K562 (cell line): ENCODE measurements at regions not wholly inside any gene's neighbourhood (a gene's known extent, or its start where the extent isn't known, plus 50 kb on each side); places are given as distances from the start of the nearest gene placed in this dataset.

Experiments
- ATAC-seq: fragments of 200-7000 bp; cut with Tn5 transposase; 3 replicates; pipeline ENCODE4 v1.9.1; 2020; ENCODE audit warnings: moderate library complexity
- BruUV-seq: library from RNA; stranded (reverse); fragments of 400-500 nt; replicated peaks from 2 replicates; lab custom pipeline; 2021; lab: Mats Ljungman, UMichigan
- CTCF ChIA-PET: fragments of 300-600 bp; formaldehyde crosslinking; extraction: SDS; loops from one replicate; lab custom pipeline; 2021; ENCODE audit warnings: low intra/inter-chr PET ratio; lab: Yijun Ruan, JAX
- POLR2A ChIA-PET: fragments of 300-600, 350-650 bp; sonication (Branson Sonifier 250); formaldehyde crosslinking; extraction: SDS; loops from one replicate; lab custom pipeline; 2021; ENCODE audit warnings: antibody characterized with exemption, inconsistent platforms; lab: Yijun Ruan, JAX
- DNase-seq, 4 experiments: peaks; one replicate each; pipeline versions ENCODE4 v3.0.0 to v3.0.0-alpha.2; 2011 to 2018; ENCODE audit warnings: low spot score in 3 of 4, mixed read lengths in 3 of 4; ENCODE audit errors: extremely low read depth in 1 of 4
- FAIRE-seq: peaks from 2 replicates; lab custom pipeline; 2011; peaks lifted over from hg19 to GRCh38; lab: Jason Lieb, UNC
- H2AFZ ChIP-seq: 2 replicates; pipeline ENCODE4 v1.6.0; 2011; ENCODE audit warnings: low read depth, low read length, control low read depth, inconsistent platforms
- H3K27ac ChIP-seq: fragments of 200-600 bp; 3 replicates; pipeline ENCODE4 v1.8.0; 2011; ENCODE audit warnings: low read depth, mild to moderate bottlenecking, control low read depth, inconsistent platforms, low read length, moderate library complexity, mixed read lengths; ENCODE audit errors: extremely low read depth
- H3K27me3 ChIP-seq, 2 experiments: fragments of 300-600 bp in 1 of 2; 2 replicates in 1 of 2; 3 replicates in 1 of 2; pipeline versions ENCODE4 v1.6.0 to v1.8.0; 2011; ENCODE audit warnings: inconsistent platforms in 2 of 2, low read length in 2 of 2, mild to moderate bottlenecking in 1 of 2, mixed read lengths in 1 of 2, moderate library complexity in 1 of 2; ENCODE audit not compliant: control insufficient read depth in 2 of 2, insufficient read depth in 2 of 2
- H3K36me3 ChIP-seq: fragments of 300-600 bp; 3 replicates; pipeline ENCODE4 v1.8.0; 2011; ENCODE audit warnings: mild to moderate bottlenecking, low read length, inconsistent platforms; ENCODE audit not compliant: control insufficient read depth, insufficient read depth
- H3K4me1 ChIP-seq, 2 experiments: fragments of 200-600 bp in 1 of 2; replicated peaks in 1 of 2; 2 replicates in 1 of 2; 3 replicates in 1 of 2; pipeline versions ENCODE4 v1.5.1 to v1.8.0; 2011; ENCODE audit warnings: inconsistent platforms in 2 of 2, low read length in 2 of 2, mild to moderate bottlenecking in 1 of 2, mixed read lengths in 1 of 2, moderate library complexity in 1 of 2; ENCODE audit not compliant: control insufficient read depth in 2 of 2, insufficient read depth in 2 of 2
- H3K4me2 ChIP-seq: 2 replicates; pipeline ENCODE4 v1.6.1; 2011; ENCODE audit warnings: low read length, control low read depth, inconsistent platforms, mixed read lengths; ENCODE audit not compliant: insufficient read depth
- H3K4me3 ChIP-seq: fragments of 200-600 bp; sonication (generic), shearing (Covaris generic); 2 replicates; pipeline ENCODE4 v1.5.1; 2016; ENCODE audit warnings: control low read depth, inconsistent platforms
- H3K79me2 ChIP-seq: fragments of 200-600 bp; 3 replicates; pipeline ENCODE4 v1.8.0; 2011; ENCODE audit warnings: low read length, inconsistent platforms; ENCODE audit not compliant: control insufficient read depth, insufficient read depth
- H3K9ac ChIP-seq, 2 experiments: 2 replicates each; pipeline versions ENCODE4 v1.6.0 to v1.6.1; 2011; ENCODE audit warnings: low read depth in 2 of 2, low read length in 2 of 2, control low read depth in 1 of 2, inconsistent platforms in 1 of 2, mild to moderate bottlenecking in 1 of 2, mixed read lengths in 1 of 2; ENCODE audit not compliant: insufficient read depth in 1 of 2
- H3K9me1 ChIP-seq: one replicate; pipeline ENCODE4 v1.6.0; 2011; ENCODE audit warnings: inconsistent platforms, mild to moderate bottlenecking, low read length, moderate library complexity; ENCODE audit not compliant: control insufficient read depth, insufficient read depth
- H3K9me3 ChIP-seq: replicated peaks from 2 replicates; pipeline ENCODE4 v1.5.1; 2011; ENCODE audit warnings: low read depth, low read length, inconsistent platforms; ENCODE audit not compliant: control insufficient read depth, insufficient read depth
- H4K20me1 ChIP-seq: replicated peaks from 2 replicates; pipeline ENCODE4 v1.6.1; 2011; ENCODE audit warnings: low read length, inconsistent platforms, mixed read lengths; ENCODE audit not compliant: control insufficient read depth, insufficient read depth
- DDX20 ChIP-seq: fragments of 450-650 bp; IDR thresholded peaks from 2 replicates; pipeline ENCODE4 v1.6.1; 2016; ENCODE audit warnings: missing genetic modification characterization, low read depth, mild to moderate bottlenecking, missing compliant biosample characterization, moderate library complexity
- HCFC1 ChIP-seq: IDR thresholded peaks from 2 replicates; pipeline ENCODE4 v1.6.1; 2012; ENCODE audit warnings: low read depth, low read length, improper control_type of control experiment
- NCOA1 ChIP-seq: fragments of 450-650 bp; IDR thresholded peaks from 2 replicates; pipeline ENCODE4 v1.6.1; 2016; ENCODE audit warnings: low read depth
- ZBED1 ChIP-seq: IDR thresholded peaks from 2 replicates; pipeline ENCODE4 v1.6.1; 2014
- ZC3H11A ChIP-seq: IDR thresholded peaks from 2 replicates; pipeline ENCODE4 v1.6.1; 2012; ENCODE audit warnings: low read depth, low read length, improper control_type of control experiment
- ZEB2 ChIP-seq: fragments of 450-650 bp; IDR thresholded peaks from 2 replicates; pipeline ENCODE4 v1.6.1; 2016
- ZNF780A ChIP-seq: fragments of 250-450 bp; sonication (Bioruptor Pico); IDR thresholded peaks from 2 replicates; pipeline ENCODE4 v1.5.0; 2021; ENCODE audit warnings: mild to moderate bottlenecking
- in situ Hi-C: fragments of 300-500 bp; cut with MboI; formaldehyde crosslinking; loops from 4 replicates; pipeline ENCODE4 v1.15.0; 2018; ENCODE audit warnings: inconsistent platforms, mixed read lengths
- intact Hi-C: fragments of 100-400 bp; cut with micrococcal nuclease; formaldehyde crosslinking; loops from 2 replicates; pipeline ENCODE4 v1.14.2; 2022
- TF ChIP-seq, protein P1 (sequence below), 2 experiments: IDR thresholded peaks; 2 replicates each; pipeline ENCODE4 v1.6.1; 2011; ENCODE audit warnings: borderline replicate concordance in 1 of 2, control low read depth in 1 of 2, low read depth in 1 of 2, low read length in 1 of 2, mild to moderate bottlenecking in 1 of 2, mixed read lengths in 1 of 2, moderate library complexity in 1 of 2; ENCODE audit not compliant: insufficient read depth in 1 of 2, insufficient read length in 1 of 2, poor library complexity in 1 of 2, severe bottlenecking in 1 of 2; ENCODE audit errors: extremely low read depth in 1 of 2
- TF ChIP-seq, protein P2 (sequence below): fragments of 450-650 bp; IDR thresholded peaks from 2 replicates; pipeline ENCODE4 v1.6.1; 2016; ENCODE audit warnings: borderline replicate concordance
- TF ChIP-seq, protein P3 (sequence below), 3 experiments: fragments of 200-800 bp in 1 of 3; fragments of 250-450 bp in 1 of 3; fragments of 450-650 bp in 1 of 3; sonication (Bioruptor Pico) in 1 of 3; sonication (Bioruptor generic) in 1 of 3; formaldehyde crosslinking in 1 of 3; IDR thresholded peaks; 2 replicates each; pipeline versions ENCODE4 v1.6.1 to v1.8.0; 2016 to 2022; ENCODE audit warnings: mild to moderate bottlenecking in 2 of 3, missing genetic modification characterization in 2 of 3, missing compliant biosample characterization in 1 of 3, moderate library complexity in 1 of 3
- TF ChIP-seq, protein P4 (sequence below): sonication (generic); formaldehyde crosslinking; IDR thresholded peaks from 2 replicates; pipeline ENCODE4 v1.8.0; 2023; ENCODE audit warnings: mild to moderate bottlenecking, missing genetic modification reagents

- no peak for TF ChIP-seq ZC3H11A
- TF ChIP-seq, protein P1, sequence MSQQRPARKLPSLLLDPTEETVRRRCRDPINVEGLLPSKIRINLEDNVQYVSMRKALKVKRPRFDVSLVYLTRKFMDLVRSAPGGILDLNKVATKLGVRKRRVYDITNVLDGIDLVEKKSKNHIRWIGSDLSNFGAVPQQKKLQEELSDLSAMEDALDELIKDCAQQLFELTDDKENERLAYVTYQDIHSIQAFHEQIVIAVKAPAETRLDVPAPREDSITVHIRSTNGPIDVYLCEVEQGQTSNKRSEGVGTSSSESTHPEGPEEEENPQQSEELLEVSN (IDR thresholded peaks at IDR 0.05; ENCODE audit: borderline replicate concordance in 1 of 2, extremely low read depth in 1 of 2, insufficient read depth in 1 of 2, insufficient read length in 1 of 2, low read depth in 1 of 2, low read length in 1 of 2, poor library complexity in 1 of 2, severe bottlenecking in 1 of 2), result no peak
- TF ChIP-seq, protein P2, sequence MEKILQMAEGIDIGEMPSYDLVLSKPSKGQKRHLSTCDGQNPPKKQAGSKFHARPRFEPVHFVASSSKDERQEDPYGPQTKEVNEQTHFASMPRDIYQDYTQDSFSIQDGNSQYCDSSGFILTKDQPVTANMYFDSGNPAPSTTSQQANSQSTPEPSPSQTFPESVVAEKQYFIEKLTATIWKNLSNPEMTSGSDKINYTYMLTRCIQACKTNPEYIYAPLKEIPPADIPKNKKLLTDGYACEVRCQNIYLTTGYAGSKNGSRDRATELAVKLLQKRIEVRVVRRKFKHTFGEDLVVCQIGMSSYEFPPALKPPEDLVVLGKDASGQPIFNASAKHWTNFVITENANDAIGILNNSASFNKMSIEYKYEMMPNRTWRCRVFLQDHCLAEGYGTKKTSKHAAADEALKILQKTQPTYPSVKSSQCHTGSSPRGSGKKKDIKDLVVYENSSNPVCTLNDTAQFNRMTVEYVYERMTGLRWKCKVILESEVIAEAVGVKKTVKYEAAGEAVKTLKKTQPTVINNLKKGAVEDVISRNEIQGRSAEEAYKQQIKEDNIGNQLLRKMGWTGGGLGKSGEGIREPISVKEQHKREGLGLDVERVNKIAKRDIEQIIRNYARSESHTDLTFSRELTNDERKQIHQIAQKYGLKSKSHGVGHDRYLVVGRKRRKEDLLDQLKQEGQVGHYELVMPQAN, result no peak
- no peak for TF ChIP-seq DDX20 (tag)
- no peak for TF ChIP-seq NCOA1
- no peak for TF ChIP-seq ZEB2
- no peak for TF ChIP-seq ZBED1
- TF ChIP-seq, all 486 proteins: peak for 13
Measured at GRCh38 chr4:138034871-138035270, 207.3 kb downstream of the SLC7A11 start (continued).

DNA sequence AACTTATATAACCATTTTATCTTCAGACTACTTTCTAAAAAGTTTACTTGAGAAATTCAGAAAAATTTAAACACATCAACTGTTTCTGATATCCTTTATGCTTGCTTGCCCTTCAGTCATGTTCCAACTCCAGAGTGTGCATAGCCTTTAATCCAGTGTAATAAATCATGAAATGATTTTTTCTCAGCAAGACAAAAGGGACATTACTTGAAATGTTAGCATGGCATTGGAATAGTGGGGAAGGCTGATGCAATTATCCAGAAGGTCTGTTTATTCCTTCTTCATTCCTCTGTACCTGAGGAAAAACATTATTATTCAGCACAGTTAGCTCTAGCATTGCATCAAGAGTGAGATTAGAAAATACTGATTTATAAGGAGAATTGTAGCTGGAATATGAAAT lies 209.9 kb downstream of the SLC7A11 start:
- H3K9ac ChIP-seq, result no peak overlapping the region
- no peaks in the 10 kb centered on the region for H3K27me3 ChIP-seq
- ChIA-PET CTCF (interaction anchor here (0.8 kb wide), 1 partner anchor 840 kb away, joined by 3 read pairs; no protein-coding TSS in a partner anchor), POLR2A (no interaction called here)
- H3K36me3 ChIP-seq, result no peaks in the 10 kb centered on the region
- DNase-seq (no peak), ATAC-seq (no peak), FAIRE-seq (no peak)
- intact Hi-C loops (loop anchor here (10.0 kb wide), 1 partner anchor 523 kb away; no protein-coding TSS in a partner anchor), in situ Hi-C loops (loop anchor here (25.0 kb wide), 1 partner anchor 830 kb away; no protein-coding TSS in a partner anchor)
- no peaks in the 10 kb centered on the region for H3K79me2 ChIP-seq
- no peaks in the 10 kb centered on the region for H3K9me1 ChIP-seq
- no peak overlapping the region for H3K4me3 ChIP-seq
- no peak overlapping the region for H3K4me2 ChIP-seq
- no TSS peak for BruUV-seq
- no peaks in the 10 kb centered on the region for H4K20me1 ChIP-seq
- no peak overlapping the region for H3K27ac ChIP-seq
- no peaks in the 10 kb centered on the region for H3K4me1 ChIP-seq
- H2AFZ ChIP-seq, result no peak overlapping the region
- no peaks in the 10 kb centered on the region for H3K9me3 ChIP-seq
- TF ChIP-seq HCFC1 (no peak), ZNF780A (CRISPR knock-in tag) (no peak)
- TF ChIP-seq, protein P3, sequence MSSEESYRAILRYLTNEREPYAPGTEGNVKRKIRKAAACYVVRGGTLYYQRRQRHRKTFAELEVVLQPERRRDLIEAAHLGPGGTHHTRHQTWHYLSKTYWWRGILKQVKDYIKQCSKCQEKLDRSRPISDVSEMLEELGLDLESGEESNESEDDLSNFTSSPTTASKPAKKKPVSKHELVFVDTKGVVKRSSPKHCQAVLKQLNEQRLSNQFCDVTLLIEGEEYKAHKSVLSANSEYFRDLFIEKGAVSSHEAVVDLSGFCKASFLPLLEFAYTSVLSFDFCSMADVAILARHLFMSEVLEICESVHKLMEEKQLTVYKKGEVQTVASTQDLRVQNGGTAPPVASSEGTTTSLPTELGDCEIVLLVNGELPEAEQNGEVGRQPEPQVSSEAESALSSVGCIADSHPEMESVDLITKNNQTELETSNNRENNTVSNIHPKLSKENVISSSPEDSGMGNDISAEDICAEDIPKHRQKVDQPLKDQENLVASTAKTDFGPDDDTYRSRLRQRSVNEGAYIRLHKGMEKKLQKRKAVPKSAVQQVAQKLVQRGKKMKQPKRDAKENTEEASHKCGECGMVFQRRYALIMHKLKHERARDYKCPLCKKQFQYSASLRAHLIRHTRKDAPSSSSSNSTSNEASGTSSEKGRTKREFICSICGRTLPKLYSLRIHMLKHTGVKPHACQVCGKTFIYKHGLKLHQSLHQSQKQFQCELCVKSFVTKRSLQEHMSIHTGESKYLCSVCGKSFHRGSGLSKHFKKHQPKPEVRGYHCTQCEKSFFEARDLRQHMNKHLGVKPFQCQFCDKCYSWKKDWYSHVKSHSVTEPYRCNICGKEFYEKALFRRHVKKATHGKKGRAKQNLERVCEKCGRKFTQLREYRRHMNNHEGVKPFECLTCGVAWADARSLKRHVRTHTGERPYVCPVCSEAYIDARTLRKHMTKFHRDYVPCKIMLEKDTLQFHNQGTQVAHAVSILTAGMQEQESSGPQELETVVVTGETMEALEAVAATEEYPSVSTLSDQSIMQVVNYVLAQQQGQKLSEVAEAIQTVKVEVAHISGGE (CRISPR knock-in tag; IDR thresholded peaks at IDR 0.05), result no peak
- TF ChIP-seq, protein P4, sequence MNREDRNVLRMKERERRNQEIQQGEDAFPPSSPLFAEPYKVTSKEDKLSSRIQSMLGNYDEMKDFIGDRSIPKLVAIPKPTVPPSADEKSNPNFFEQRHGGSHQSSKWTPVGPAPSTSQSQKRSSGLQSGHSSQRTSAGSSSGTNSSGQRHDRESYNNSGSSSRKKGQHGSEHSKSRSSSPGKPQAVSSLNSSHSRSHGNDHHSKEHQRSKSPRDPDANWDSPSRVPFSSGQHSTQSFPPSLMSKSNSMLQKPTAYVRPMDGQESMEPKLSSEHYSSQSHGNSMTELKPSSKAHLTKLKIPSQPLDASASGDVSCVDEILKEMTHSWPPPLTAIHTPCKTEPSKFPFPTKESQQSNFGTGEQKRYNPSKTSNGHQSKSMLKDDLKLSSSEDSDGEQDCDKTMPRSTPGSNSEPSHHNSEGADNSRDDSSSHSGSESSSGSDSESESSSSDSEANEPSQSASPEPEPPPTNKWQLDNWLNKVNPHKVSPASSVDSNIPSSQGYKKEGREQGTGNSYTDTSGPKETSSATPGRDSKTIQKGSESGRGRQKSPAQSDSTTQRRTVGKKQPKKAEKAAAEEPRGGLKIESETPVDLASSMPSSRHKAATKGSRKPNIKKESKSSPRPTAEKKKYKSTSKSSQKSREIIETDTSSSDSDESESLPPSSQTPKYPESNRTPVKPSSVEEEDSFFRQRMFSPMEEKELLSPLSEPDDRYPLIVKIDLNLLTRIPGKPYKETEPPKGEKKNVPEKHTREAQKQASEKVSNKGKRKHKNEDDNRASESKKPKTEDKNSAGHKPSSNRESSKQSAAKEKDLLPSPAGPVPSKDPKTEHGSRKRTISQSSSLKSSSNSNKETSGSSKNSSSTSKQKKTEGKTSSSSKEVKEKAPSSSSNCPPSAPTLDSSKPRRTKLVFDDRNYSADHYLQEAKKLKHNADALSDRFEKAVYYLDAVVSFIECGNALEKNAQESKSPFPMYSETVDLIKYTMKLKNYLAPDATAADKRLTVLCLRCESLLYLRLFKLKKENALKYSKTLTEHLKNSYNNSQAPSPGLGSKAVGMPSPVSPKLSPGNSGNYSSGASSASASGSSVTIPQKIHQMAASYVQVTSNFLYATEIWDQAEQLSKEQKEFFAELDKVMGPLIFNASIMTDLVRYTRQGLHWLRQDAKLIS (CRISPR knock-in tag), result no peak
